Activated T-cell treated with anti-CD3 and anti-CD28 coated beads for 1 hour (primary cell): ENCODE measurements at regions not wholly inside any gene's neighbourhood (a gene's known extent, or its start where the extent isn't known, plus 50 kb on each side); places are given as distances from the start of the nearest gene placed in this dataset.
"Not testable (repeated sequence)": the region's sequence is repeated elsewhere in the genome, so short reads cannot be mapped to it uniquely, and the experiment has no call there.

Experiments
- DNase-seq: peaks from one replicate; pipeline ENCODE4 v3.0.0-alpha.2; 2020; ENCODE audit warnings: low read depth

- DNase-seq: no peak
Measured at GRCh38 chr2:239746559-239747246, 278.4 kb downstream of the NDUFA10 start.

- DNase-seq: no peak
Measured at GRCh38 chr2:239745386-239746227, 279.5 kb downstream of the NDUFA10 start.

- no peak for DNase-seq
Measured at GRCh38 chr2:239744706-239745340, 280.3 kb downstream of the NDUFA10 start.

GRCh38 chr2:239743206-239743605 lies 281.9 kb downstream of the NDUFA10 start:
- DNase-seq: no peak

GRCh38 chr2:239742377-239742776 lies 282.8 kb downstream of the NDUFA10 start:
- DNase-seq: no peak

GRCh38 chr2:239739206-239739605 lies 285.9 kb downstream of the NDUFA10 start:
- DNase-seq: no peak

- DNase-seq: no peak
Measured at GRCh38 chr2:239738159-239738558, 287.0 kb downstream of the NDUFA10 start.

GRCh38 chr2:239737144-239737463 lies 288.0 kb downstream of the NDUFA10 start:
- DNase-seq: no peak

- no peak for DNase-seq
Measured at GRCh38 chr2:239736358-239737143, 288.6 kb downstream of the NDUFA10 start.

- DNase-seq: no peak
Measured at GRCh38 chr2:239735829-239736357, 289.2 kb downstream of the NDUFA10 start.

- DNase-seq: no peak
Measured at GRCh38 chr2:239735131-239735828, 289.9 kb downstream of the NDUFA10 start.

- DNase-seq: no peak
Measured at GRCh38 chr2:239734436-239735005, 290.6 kb downstream of the NDUFA10 start.

GRCh38 chr2:239732666-239733010 lies 292.5 kb downstream of the NDUFA10 start:
- DNase-seq: no peak

- DNase-seq: no peak
Measured at GRCh38 chr2:239731998-239732665, 293.0 kb downstream of the NDUFA10 start.

- DNase-seq: no peak
Measured at GRCh38 chr2:239731422-239731821, 293.7 kb downstream of the NDUFA10 start.

- no peak for DNase-seq
Measured at GRCh38 chr2:239730897-239731296, 294.2 kb downstream of the NDUFA10 start.

- DNase-seq: not testable (repeated sequence)
Measured at GRCh38 chr2:239730567-239730882, 294.6 kb downstream of the NDUFA10 start.

- DNase-seq: no peak
Measured at GRCh38 chr2:239729681-239730566, 295.2 kb downstream of the NDUFA10 start.

- no peak for DNase-seq
Measured at GRCh38 chr2:239729151-239729550, 296.0 kb downstream of the NDUFA10 start.

- DNase-seq: no peak
Measured at GRCh38 chr2:239728751-239729150, 296.4 kb downstream of the NDUFA10 start.
